Fibroblast of mammary gland (primary cell): ENCODE measurements at regions not wholly inside any gene's neighbourhood (a gene's known extent, or its start where the extent isn't known, plus 50 kb on each side); places are given as distances from the start of the nearest gene placed in this dataset.

Source experiments
- DNase-seq: peaks from one replicate; pipeline ENCODE4 v3.0.0-alpha.2; 2010; ENCODE audit warnings: low read depth
- H3K4me3 ChIP-seq: 2 replicates; pipeline ENCODE4 v1.5.1; 2011; ENCODE audit warnings: low read depth, mild to moderate bottlenecking, low read length, moderate library complexity; ENCODE audit not compliant: control insufficient read depth
- TF ChIP-seq, protein P1 (sequence below): conservative IDR thresholded peaks from 2 replicates; pipeline ENCODE4 v1.5.1; 2011; ENCODE audit warnings: low read depth, low read length, inconsistent platforms; ENCODE audit not compliant: control insufficient read depth, insufficient read depth

DNA sequence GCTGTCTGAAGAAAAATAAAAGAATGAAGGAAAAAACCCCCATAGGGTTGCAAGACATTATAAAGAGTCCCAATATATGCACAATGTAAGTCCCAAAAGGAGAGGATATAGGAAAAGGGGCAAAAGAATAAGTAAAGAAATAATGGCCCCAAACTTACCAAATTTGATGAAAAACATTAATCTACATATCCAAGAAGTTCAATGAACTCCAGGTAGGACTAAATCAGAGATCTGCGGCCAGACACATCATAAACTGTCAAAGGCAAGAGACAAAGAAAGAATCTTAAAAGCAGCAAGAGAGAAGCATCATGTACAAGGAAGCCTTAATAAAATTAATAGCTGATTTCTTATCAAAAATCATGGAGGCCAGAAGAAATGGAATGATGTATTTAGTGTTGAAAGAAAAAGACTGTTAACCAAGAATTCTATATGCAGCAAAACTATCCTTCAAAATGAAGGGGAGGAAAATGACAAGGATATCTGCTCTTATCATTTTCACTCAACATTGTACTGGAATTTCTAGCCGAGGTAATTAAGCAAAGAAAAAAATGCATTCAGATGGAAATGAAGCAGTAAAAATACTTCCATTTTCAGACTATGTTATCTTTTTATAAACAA, 95.7 kb upstream of the GLI3 start:
- no peak for DNase-seq
- TF ChIP-seq, protein P1, sequence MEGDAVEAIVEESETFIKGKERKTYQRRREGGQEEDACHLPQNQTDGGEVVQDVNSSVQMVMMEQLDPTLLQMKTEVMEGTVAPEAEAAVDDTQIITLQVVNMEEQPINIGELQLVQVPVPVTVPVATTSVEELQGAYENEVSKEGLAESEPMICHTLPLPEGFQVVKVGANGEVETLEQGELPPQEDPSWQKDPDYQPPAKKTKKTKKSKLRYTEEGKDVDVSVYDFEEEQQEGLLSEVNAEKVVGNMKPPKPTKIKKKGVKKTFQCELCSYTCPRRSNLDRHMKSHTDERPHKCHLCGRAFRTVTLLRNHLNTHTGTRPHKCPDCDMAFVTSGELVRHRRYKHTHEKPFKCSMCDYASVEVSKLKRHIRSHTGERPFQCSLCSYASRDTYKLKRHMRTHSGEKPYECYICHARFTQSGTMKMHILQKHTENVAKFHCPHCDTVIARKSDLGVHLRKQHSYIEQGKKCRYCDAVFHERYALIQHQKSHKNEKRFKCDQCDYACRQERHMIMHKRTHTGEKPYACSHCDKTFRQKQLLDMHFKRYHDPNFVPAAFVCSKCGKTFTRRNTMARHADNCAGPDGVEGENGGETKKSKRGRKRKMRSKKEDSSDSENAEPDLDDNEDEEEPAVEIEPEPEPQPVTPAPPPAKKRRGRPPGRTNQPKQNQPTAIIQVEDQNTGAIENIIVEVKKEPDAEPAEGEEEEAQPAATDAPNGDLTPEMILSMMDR, result no peak
- H3K4me3 ChIP-seq, result no peak overlapping the region

DNA sequence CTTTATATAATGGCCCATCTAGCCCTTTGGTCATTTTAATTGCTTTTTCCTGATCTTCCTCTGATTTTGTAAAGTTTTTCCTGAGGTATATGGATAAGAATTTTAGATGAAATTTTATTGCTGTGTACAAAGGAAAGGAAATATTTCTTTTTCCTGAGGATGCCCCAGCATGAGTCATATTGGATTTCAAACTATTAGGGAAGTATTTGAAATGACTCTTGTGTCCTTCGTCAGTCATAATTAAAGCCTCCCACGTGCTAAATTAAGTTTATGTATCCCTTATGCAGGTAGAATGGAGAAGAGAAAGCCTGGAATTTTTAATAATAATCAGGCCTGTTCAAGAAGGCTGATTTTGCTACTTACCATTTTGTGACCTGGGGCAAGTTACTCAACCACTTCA, 82.6 kb upstream of the GLI3 start:
- DNase-seq, result no peak
- H3K4me3 ChIP-seq, result no peak overlapping the region
- TF ChIP-seq, protein P1, result no peak

DNA sequence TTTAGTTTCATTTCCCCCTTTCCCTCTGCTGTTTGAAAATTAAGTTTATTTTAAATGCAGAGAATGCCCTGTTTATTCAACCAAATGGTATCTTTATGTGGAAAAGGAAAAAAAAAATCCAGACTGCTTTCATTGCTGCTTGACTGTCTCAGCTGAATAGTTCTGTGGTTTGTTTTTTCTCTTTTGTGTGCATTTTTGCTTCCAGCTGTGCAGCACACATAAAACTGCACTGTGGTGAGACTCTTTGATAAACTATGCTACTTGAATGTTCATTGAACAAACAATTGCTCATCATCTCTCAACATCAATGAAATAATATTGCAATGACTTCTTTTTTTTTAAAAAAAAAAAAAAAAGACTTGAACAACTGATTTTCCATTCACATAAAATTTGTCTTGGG, 78.6 kb upstream of the GLI3 start:
- DNase-seq, result peak; percentile 36
- TF ChIP-seq, protein P1, result no peak
- H3K4me3 ChIP-seq, result no peak overlapping the region

DNA sequence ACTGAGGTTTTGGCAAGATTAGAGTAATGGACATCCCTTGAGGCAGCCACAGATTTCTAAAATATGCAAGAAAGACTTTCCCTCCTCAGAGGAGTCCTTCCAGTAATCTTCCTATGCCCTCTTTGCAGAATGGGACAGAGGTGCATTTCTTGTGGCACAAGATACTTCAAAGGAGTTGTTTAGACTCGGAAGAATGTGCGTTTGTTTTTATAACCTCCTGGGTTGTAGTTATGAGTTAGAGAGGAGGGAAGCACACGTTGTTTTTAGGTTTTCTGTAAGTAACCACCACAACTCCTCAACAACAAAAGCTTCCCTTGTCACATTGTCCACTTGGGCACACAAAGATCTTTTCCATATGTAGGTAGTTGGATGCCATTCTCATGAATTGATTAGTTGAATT, 78.1 kb upstream of the GLI3 start:
- DNase-seq, result peak; percentile 13
- TF ChIP-seq, protein P1, result no peak
- no peak overlapping the region for H3K4me3 ChIP-seq

DNA sequence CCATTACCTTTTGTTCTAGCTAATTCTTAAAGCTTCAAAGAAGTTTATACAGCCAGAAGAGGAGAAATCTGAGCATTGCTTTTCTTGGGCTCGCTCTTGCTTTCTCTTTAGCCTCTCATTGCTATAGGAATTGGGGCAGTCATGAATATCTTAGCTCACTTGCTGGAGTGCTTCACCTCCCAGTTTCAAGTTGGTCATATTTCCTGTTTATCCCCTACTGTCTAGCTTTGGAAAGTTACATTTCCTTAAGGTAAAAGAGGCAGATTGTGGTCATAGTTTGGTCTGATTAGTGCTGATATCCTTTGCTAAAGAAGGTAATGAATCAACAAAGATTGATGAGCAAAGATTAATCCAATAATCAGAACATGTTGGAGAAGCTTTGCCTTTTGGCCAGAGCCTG, 77.7 kb upstream of the GLI3 start:
- no peak overlapping the region for H3K4me3 ChIP-seq
- TF ChIP-seq, protein P1, result no peak
- no peak for DNase-seq

DNA sequence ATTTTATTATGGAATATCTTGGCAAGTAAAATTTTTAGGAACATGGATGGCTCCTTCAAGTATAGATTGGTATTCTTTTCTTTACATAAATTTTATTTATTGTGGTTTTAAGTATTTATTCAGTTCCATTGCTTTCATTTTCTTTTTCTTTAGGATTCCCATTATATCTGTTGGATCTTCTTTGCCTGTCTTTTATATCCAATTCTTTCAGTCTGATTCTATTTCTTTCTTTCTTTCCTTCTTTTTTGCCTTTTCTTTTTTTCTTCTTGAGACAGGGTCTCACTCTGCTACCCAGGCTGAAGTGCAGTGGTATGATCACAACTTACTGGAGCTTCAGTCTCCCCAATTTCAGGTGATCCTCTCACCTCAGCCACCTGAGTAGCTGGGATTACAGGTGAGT, 74.2 kb upstream of the GLI3 start:
- no peak overlapping the region for H3K4me3 ChIP-seq
- no peak for DNase-seq
- TF ChIP-seq, protein P1, result no peak
